ENCODE measurements at regions not wholly inside any gene's neighbourhood (a gene's known extent, or its start where the extent isn't known, plus 50 kb on each side); places are given as distances from the start of the nearest gene placed in this dataset.

- Histone ChIP-seq H3K27me3 (no peaks in the 10 kb centered on the region), H4K20me1 (no peaks in the 10 kb centered on the region), H3K9ac (no peak overlapping the region), H3K4me3 (no peak overlapping the region), H3K9me3 (no peaks in the 10 kb centered on the region), H3K4me1 (no peaks in the 10 kb centered on the region), H3K4me2 (no peak overlapping the region), H3K27ac (no peak overlapping the region), H3K36me3 (no peaks in the 10 kb centered on the region)
- TF ChIP-seq Cebpa-rat (IDR thresholded peaks at IDR 0.05), result no peak
Observed at GRCh38 chr4:163582703-163583102, 88.2 kb downstream of the TMA16 start.

- Histone ChIP-seq H4K20me1 (no peaks in the 10 kb centered on the region), H3K27me3 (no peaks in the 10 kb centered on the region), H3K4me1 (peaks cover 23% of the 10 kb centered on the region), H3K4me2 (no peak overlapping the region), H3K27ac (no peak overlapping the region), H3K9me3 (no peaks in the 10 kb centered on the region), H3K9ac (no peak overlapping the region), H3K36me3 (no peaks in the 10 kb centered on the region), H3K4me3 (no peak overlapping the region)
- no peak for TF ChIP-seq Cebpa-rat (IDR thresholded peaks at IDR 0.05)
Observed at GRCh38 chr4:163587867-163588266, 93.4 kb downstream of the TMA16 start.

- H4K20me1 ChIP-seq, result no peaks in the 10 kb centered on the region
- TF ChIP-seq Cebpa-rat (IDR thresholded peaks at IDR 0.05), result no peak
- H3K4me2 ChIP-seq, result no peak overlapping the region
- H3K27me3 ChIP-seq, result no peaks in the 10 kb centered on the region
- no peak overlapping the region for H3K9ac ChIP-seq
- H3K4me1 ChIP-seq, result peaks cover 24% of the 10 kb centered on the region
- no peak overlapping the region for H3K4me3 ChIP-seq
- no peaks in the 10 kb centered on the region for H3K36me3 ChIP-seq
- no peaks in the 10 kb centered on the region for H3K9me3 ChIP-seq
- H3K27ac ChIP-seq, result no peak overlapping the region
Observed at GRCh38 chr4:163588532-163588931, 94.0 kb downstream of the TMA16 start.

GRCh38 chr4:163590103-163590502 is 95.6 kb downstream of the TMA16 start:
- Histone ChIP-seq H3K9ac (no peak overlapping the region), H3K36me3 (no peaks in the 10 kb centered on the region), H3K9me3 (no peaks in the 10 kb centered on the region), H3K4me2 (no peak overlapping the region), H3K4me3 (no peak overlapping the region), H4K20me1 (no peaks in the 10 kb centered on the region), H3K4me1 (peaks cover 24% of the 10 kb centered on the region), H3K27me3 (no peaks in the 10 kb centered on the region), H3K27ac (no peak overlapping the region)
- no peak for TF ChIP-seq Cebpa-rat (IDR thresholded peaks at IDR 0.05)

- Histone ChIP-seq H3K36me3 (no peaks in the 10 kb centered on the region), H3K4me3 (no peak overlapping the region), H3K27ac (no peak overlapping the region), H4K20me1 (no peaks in the 10 kb centered on the region), H3K4me2 (no peak overlapping the region; the same call in 1 of the 2 replicates), H3K9me3 (no peaks in the 10 kb centered on the region), H3K4me1 (peaks cover 24% of the 10 kb centered on the region), H3K27me3 (no peaks in the 10 kb centered on the region), H3K9ac (no peak overlapping the region)
- TF ChIP-seq Cebpa-rat (IDR thresholded peaks at IDR 0.05), result no peak
Observed at GRCh38 chr4:163590619-163591264, 96.3 kb downstream of the TMA16 start.

GRCh38 chr4:163591614-163592020 is 97.1 kb downstream of the TMA16 start:
- H3K4me1 ChIP-seq, result peaks cover 24% of the 10 kb centered on the region
- H3K36me3 ChIP-seq, result no peaks in the 10 kb centered on the region
- no peak overlapping the region for H3K27ac ChIP-seq
- H3K27me3 ChIP-seq, result no peaks in the 10 kb centered on the region
- no peak overlapping the region for H3K9ac ChIP-seq
- no peaks in the 10 kb centered on the region for H3K9me3 ChIP-seq
- H3K4me2 ChIP-seq, result peak overlapping the region; percentile 66
- no peaks in the 10 kb centered on the region for H4K20me1 ChIP-seq
- H3K4me3 ChIP-seq, result no peak overlapping the region
- no peak for TF ChIP-seq Cebpa-rat (IDR thresholded peaks at IDR 0.05)

GRCh38 chr4:163592212-163592611 is 97.7 kb downstream of the TMA16 start:
- Histone ChIP-seq H3K27ac (peak overlapping the region; percentile 18; the same call in 1 of the 2 replicates), H3K27me3 (no peaks in the 10 kb centered on the region), H3K9ac (no peak overlapping the region), H4K20me1 (no peaks in the 10 kb centered on the region), H3K4me3 (no peak overlapping the region), H3K4me2 (peak overlapping the region; percentile 66), H3K4me1 (peaks cover 24% of the 10 kb centered on the region), H3K36me3 (no peaks in the 10 kb centered on the region), H3K9me3 (no peaks in the 10 kb centered on the region)
- no peak for TF ChIP-seq Cebpa-rat (IDR thresholded peaks at IDR 0.05)

- Histone ChIP-seq H3K9me3 (no peaks in the 10 kb centered on the region), H3K4me3 (no peak overlapping the region), H4K20me1 (no peaks in the 10 kb centered on the region), H3K27ac (no peak overlapping the region), H3K4me2 (no peak overlapping the region), H3K9ac (no peak overlapping the region), H3K36me3 (no peaks in the 10 kb centered on the region), H3K4me1 (peaks cover 20% of the 10 kb centered on the region), H3K27me3 (no peaks in the 10 kb centered on the region)
- TF ChIP-seq Cebpa-rat (IDR thresholded peaks at IDR 0.05), result no peak
Observed at GRCh38 chr4:163595580-163595979, 101.1 kb downstream of the TMA16 start.

GRCh38 chr4:163598028-163598427 is 103.5 kb downstream of the TMA16 start:
- no peaks in the 10 kb centered on the region for H4K20me1 ChIP-seq
- H3K4me3 ChIP-seq, result no peak overlapping the region
- no peaks in the 10 kb centered on the region for H3K9me3 ChIP-seq
- TF ChIP-seq Cebpa-rat (IDR thresholded peaks at IDR 0.05), result no peak
- H3K4me2 ChIP-seq, result no peak overlapping the region
- H3K27ac ChIP-seq, result no peak overlapping the region
- H3K36me3 ChIP-seq, result no peaks in the 10 kb centered on the region
- H3K4me1 ChIP-seq, result no peaks in the 10 kb centered on the region
- H3K27me3 ChIP-seq, result no peaks in the 10 kb centered on the region
- no peak overlapping the region for H3K9ac ChIP-seq

- H3K4me2 ChIP-seq, result no peak overlapping the region
- H3K9ac ChIP-seq, result no peak overlapping the region
- H3K4me3 ChIP-seq, result no peak overlapping the region
- no peaks in the 10 kb centered on the region for H3K9me3 ChIP-seq
- no peaks in the 10 kb centered on the region for H4K20me1 ChIP-seq
- no peaks in the 10 kb centered on the region for H3K27me3 ChIP-seq
- TF ChIP-seq Cebpa-rat (IDR thresholded peaks at IDR 0.05), result no peak
- no peaks in the 10 kb centered on the region for H3K36me3 ChIP-seq
- no peaks in the 10 kb centered on the region for H3K4me1 ChIP-seq
- H3K27ac ChIP-seq, result no peak overlapping the region
Observed at GRCh38 chr4:163598489-163598888, 104.0 kb downstream of the TMA16 start.

GRCh38 chr4:163600727-163601126 is 106.2 kb downstream of the TMA16 start:
- no peaks in the 10 kb centered on the region for H3K36me3 ChIP-seq
- no peak for TF ChIP-seq Cebpa-rat (IDR thresholded peaks at IDR 0.05)
- H3K4me3 ChIP-seq, result no peak overlapping the region
- H3K27me3 ChIP-seq, result no peaks in the 10 kb centered on the region
- no peaks in the 10 kb centered on the region for H4K20me1 ChIP-seq
- H3K27ac ChIP-seq, result no peak overlapping the region
- no peaks in the 10 kb centered on the region for H3K9me3 ChIP-seq
- no peak overlapping the region for H3K4me2 ChIP-seq
- no peaks in the 10 kb centered on the region for H3K4me1 ChIP-seq
- H3K9ac ChIP-seq, result no peak overlapping the region

Measured in BLaER1 (cell line).